Stimulated activated CD4-positive, alpha-beta T cell treated with anti-CD3 and anti-CD28 coated beads, Interleukin-4, amount 100 ng/mL, for 48 hours (primary cell): ENCODE measurements at regions not wholly inside any gene's neighbourhood (a gene's known extent, or its start where the extent isn't known, plus 50 kb on each side); places are given as distances from the start of the nearest gene placed in this dataset.
"Not testable (repeated sequence)": the region's sequence is repeated elsewhere in the genome, so short reads cannot be mapped to it uniquely, and the experiment has no call there.

Source experiments
- DNase-seq, 2 donors: peaks; one replicate each; pipeline ENCODE4 v3.0.0-alpha.2; 2020; ENCODE audit warnings: low read depth in 2 of 2

DNA sequence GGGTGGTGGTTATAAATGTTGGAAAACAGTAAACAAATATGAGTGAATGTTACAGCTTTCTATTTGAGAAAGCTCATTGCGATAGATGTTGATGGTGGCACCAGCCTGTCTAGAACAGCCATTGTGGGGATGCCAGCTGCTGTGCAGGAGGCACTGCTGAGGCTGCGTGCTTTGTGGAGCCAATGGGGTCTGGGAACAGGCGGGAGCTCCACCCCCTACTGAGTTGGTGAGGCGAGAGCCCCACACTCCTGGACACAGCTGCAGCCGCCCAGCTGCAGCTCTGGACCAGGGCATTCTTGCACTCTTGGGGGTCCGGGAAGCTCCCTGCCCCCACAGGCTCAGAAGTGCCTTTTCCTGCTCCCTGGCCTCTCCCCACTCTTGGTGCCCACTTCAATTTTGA is 1147.1 kb upstream of the LRRTM3 start:
- no peak for DNase-seq

DNA sequence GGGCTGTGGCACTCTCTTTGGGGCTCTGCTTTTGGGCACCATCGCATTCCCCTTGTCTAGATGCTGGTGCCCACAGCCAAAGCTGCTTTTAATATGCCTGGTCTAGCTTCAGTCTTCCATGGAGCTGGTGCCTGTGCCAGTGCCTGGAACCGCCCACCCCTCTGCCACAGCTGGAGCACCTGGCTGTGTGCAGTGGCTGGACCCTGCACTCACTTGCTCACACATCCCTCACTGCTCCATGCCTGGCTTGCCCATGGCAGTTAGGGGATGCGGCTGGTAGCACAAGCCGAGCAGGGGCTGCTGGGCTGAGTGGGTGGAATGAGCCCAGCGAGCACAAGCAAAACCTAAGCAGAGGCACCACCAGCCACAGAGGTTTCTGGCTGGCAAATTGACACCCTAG is 1145.9 kb upstream of the LRRTM3 start:
- DNase-seq, result no peak

DNA sequence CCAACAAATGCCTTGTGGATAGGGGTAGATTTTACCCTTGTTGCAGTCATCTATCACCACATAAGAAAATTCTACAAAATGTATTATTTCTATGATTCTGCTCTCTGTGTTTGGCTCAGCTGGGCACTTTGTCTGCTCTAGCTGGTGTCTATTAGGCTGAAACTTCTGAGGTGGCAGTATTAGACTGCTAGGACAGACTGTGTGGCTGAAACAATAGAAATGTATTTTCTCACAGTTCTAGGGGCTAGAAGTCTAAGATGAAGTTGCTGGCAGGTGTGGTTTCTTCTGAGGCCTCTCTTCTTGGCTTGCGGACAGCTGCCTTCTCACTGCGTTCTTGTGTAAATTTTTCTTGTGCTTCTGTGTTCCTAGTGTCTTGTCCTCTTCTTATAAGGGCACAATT is 1139.6 kb upstream of the LRRTM3 start:
- DNase-seq, result no peak

DNA sequence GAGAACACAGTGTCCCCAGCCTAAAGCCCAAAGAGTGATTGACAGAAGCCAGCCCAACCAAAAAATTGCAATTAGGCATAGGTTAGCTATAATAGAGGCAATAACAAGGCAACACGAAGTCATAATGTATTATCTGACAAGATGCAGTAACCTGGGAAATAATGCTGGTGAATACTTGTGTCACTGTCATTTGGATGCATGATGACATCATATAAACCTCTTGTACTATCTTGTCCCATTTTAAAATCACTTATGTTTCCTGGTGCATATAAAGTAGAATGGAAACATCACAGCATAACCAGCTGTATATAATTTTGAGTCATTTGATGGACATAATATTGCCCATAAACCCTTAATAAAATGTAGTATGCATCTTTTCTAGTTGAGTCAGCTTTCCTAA is 1138.3 kb upstream of the LRRTM3 start:
- no peak for DNase-seq

DNA sequence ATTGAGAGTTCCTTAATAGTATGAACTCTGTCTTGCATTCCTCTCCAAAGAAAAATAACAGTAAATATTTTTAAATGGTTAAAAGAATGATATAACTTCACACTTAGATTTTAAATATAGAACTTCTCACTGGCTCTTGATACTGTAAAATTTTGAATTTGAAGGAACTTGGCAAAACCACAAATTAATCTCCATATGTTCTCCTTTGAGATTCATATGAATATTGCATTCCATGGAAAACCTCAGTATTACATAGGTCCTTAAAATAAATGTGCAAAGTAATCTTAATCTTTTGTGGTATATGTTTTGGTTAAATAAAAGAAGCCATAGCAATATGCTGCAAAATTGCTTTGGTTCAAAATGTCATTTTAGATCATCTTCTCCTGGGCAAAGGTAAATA is 1137.6 kb upstream of the LRRTM3 start:
- no peak for DNase-seq

DNA sequence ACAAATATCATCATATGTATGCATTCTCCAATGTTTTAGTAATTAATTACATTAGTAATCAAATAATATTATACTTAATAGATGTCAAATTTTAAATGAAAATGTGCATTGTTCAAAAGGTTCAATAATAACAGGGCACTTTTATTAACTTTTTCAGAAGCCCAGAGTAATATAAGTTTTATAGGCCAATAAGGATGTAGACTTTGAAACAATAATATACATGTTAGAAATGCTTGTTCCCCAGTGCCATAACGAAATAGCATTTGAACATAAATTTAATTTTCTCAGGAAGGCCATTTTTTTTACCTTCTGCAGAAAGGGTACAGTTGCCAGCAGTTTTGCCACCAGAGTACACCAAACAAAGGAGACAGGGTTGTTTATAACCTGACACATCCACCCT is 1133.9 kb upstream of the LRRTM3 start:
- DNase-seq, result no peak

DNA sequence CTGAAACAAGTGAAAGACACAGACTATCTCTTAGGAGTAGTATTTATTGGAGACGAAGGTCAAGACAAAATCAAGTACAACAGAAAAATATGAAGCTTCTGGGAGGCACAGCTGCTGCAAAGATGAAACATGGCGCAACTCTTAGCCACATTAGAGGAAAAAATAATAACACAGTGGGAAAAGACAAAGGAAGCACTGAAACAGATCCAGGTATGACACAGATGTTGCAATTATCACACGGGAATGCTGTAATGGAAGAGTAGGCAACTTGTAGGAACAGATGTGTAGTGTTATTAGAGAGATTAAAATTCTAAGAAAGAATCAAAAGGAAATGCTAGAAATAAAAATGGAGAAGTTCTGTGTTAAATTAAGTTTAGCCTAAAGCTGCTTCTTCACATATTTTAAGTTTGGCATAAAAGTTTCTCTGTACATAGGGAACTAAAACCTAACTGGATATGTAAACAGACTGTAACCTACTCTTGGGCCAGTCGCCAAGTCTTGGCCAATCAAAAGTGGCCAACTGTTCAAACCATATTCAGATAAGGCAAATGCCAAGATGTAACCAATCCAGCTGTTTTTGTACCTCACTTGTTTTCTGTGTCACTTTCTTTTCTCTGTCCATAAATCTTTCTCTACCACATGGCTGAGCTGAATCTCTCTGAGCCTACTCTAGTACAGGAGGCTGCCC is 1132.0 kb upstream of the LRRTM3 start:
- no peak for DNase-seq

DNA sequence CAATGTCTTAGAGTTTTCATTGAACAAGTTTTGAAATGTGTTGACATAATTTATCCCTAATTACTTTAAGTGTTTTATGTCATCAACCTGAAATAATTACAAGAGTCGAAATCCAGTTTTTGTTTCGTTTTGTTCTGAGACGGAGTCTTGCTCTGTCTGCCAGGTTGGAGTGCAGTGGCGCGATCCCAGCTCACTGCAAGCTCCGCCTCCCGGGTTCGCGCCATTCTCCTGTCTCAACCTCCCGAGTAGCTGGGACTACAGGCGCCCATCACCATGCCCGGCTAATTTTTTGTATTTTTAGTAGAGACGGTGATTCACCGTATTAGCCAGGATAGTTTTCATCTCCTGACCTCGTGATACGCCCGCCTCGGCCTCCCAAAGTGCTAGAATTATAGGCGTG is 1131.0 kb upstream of the LRRTM3 start:
- DNase-seq, result not testable (repeated sequence)

DNA sequence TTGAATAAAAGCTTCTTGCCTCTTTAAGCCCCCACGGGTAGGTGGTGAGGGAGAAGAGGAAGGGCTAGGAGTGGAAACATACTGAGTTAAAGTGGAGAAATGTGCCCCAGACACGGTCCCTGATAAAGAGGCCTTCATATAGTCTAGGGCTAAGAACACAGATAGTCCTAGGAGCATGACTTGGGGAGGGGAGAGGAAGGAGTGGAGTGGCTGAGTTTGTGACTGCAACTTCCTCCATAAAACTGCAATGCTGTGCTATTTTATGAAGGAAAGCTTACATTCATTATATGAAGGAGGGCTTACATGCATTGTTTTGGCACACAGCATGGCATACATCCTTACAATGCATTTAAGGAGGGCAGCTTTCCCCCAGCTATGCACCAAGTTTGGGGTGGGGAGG is 1129.4 kb upstream of the LRRTM3 start:
- no peak for DNase-seq

DNA sequence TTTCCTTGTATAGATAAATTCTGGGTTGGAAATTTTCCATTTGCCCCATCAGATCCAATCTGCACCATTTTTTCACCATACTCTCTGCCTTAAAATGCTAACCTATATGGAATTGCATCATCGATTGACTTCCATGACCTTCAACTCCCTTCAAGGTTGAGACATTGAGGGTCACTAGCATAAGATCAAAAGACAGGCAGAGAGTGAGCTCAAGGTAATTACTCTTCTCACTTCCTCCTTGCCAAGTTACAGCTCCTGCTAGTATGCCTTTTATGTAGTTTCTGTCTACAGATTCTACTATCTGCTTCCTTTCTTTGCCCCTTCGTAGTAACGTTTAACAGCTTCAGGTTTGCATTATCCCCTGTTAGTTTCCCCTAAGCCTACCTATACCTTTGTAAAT is 1127.7 kb upstream of the LRRTM3 start:
- no peak for DNase-seq

DNA sequence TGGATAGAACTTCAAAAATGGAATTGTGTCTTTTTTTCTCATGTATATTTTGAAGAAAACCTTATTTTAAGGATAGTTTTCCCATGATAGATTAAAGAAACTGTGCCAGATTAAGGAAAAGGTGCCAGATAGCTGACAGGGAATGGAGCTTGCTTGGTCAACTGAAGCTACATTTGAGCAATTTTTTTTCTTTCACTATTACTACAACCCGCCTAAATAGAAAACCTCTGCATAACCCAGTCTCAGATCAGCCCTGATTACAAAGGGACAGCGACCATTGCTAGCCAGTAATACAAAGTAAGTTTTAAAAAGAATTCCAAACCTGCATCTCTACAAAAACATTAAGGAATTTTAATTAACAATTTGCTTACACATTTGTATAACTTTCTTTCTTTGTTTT is 1123.4 kb upstream of the LRRTM3 start:
- no peak for DNase-seq

DNA sequence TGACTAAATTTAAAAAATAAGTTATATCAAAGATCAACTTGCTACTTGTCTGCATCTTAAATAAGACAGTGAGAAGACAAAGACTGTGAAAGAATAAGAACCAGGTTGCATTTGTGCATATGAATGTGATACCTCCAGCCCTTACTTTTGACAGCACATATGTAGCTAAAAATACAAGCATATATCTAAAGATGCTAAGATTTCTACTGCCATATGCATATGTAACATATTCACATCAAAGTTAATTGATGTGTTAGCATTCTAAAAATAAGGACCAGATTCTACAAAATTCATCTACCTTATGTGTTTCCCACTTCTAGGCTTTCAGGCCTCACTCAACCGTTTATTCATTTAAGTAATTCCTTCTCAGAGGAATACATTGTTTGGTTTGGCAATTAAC is 1120.3 kb upstream of the LRRTM3 start:
- no peak for DNase-seq

DNA sequence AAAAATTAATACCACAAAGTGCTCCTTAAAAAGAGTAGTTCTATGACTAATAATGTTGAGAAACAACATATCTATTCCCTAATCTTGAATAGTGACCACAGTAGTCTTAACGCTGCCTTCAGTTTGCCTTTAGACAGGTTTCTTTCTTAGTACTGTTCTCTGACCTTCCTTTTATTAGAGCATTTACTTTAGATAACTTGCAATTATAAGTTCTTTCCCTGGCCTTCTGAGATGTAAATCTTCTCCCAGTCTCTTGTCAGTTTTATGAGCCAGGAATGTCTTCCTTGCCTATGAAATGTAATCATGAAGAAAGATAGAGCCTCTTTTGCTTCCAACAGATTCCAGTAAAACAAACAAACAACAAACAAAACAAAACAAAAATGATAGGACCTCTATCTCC is 1119.8 kb upstream of the LRRTM3 start:
- no peak for DNase-seq

DNA sequence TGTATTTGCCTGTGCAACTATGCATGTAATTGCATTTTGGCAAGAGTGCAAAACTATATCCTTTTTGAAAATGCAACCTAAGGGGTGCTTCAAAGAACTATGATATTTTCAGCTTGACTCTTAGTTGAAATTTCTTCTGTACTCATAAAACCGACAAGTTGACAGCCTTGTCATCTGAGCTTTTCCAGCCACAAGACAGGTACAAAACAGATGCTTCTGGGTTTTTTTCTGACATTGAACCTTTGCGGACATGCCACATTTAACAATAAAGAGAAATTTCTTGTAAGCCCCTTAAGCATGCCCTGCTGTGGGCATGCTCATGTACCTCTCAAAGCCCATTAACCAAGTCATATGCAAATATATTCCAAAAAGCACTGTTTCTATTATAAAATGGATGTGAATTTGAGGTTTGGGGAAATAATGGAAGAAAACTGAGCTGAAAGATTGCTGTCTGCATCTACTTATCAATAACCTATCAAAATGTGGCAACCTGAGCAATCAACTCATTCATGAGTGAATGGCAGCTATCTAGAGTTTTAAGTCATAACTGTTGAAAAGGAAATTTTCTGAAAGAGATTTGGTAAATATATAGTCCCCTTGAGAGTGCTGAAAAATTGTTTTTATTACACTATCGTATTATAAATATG is 1117.0 kb upstream of the LRRTM3 start:
- DNase-seq, result no peak

DNA sequence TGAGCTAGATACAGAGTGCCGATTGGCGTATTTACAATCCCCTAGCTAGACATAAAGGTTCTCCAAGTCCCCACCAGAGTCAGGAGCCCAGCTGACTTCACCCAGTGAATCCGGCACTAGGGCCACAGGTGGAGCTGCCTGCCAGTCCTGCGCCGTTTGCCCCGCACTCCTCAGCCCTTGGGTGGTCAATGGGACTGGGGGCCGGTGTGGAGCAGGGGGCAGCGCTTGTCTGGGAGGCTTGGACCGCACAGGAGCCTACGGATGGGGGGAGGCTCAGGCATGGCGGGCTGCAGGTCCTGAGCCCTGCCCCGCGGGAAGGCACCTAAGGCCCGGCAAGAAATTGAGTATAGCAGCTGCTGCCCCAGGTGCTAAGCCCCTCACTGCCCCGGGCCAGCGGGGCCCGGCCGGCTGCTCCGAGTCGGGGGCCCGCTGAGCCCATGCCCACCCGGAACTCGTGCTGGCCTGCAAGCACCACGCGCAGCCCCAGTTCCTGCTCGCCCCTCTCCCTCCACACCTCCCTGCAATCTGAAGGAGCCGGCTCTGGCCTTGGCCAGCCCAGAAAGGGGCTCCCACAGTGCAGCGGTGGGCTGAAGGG is 1113.8 kb upstream of the LRRTM3 start:
- no peak for DNase-seq

DNA sequence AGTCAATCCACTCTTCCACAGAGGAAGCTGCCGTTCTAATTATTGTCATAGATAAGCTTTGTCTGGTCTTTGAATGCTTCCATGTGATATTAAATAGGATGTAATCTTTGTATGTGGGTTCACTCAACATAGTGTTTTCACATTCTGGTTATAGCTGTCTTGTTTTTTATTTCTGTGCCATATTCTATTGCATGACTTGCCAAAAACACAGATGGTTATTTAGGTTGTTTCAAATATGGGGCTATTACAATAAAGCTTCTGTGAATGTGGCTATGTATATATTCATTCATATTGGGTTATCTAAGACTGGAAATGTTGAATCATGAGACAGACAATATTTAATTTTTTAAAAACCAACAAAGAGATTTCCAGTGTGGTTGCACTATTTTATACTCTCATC is 1109.3 kb upstream of the LRRTM3 start:
- no peak for DNase-seq

DNA sequence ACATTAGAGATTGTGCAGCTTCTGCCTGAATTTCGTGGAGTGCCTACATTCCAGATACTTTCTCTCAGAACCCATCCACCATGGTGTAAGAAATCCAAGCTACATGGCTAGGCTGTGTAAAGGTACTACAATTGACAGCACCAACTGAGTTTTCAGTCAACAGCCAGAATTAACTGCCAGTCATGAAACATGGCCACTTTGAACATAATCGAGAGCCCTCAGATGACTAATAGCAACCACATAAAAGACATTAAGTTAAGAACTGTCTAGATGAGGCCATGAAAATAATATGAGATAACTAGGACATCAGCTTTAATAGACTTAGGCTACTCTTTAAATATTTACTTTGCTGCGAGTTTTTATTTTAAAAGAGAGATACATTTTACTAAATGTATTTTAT is 1106.8 kb upstream of the LRRTM3 start:
- DNase-seq, result no peak

DNA sequence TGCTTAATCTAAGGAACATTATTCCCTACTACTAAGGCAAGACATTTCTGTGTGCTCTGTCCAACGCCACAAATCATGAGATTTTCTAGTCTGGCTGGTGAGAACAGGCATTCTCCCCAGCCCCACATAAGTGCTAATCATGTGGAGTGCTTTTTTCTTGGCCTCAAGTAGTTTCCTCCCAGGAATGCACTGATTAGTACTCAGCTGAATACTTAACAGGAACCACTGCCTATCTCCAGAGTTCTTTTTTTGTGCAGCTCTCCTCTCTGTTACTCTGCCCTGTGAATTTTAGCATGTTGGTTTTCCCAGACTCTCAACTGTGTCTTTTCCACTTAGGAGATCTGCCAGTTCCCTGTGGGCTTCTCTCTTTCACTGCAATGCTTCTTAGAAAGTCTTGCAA is 1098.5 kb upstream of the LRRTM3 start:
- DNase-seq, result no peak

DNA sequence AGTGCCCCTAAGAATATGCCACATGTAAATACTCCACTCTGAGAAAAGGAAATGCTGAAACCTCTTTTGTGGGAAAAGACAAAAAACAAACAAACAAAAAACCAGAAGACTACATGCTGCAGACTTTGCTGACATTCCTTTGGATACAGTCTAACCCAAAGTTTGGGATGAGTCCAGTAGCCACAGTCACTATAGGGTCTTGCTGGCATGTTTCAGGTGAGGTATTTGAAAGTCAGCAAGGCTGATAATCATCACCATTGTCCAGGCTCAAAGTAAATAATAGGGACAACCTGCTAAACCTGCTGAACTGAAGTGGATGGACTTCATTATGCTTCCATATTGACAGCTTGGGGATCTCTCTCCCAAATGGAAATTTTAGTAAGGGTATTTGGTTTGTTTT is 1087.0 kb upstream of the LRRTM3 start:
- no peak for DNase-seq

DNA sequence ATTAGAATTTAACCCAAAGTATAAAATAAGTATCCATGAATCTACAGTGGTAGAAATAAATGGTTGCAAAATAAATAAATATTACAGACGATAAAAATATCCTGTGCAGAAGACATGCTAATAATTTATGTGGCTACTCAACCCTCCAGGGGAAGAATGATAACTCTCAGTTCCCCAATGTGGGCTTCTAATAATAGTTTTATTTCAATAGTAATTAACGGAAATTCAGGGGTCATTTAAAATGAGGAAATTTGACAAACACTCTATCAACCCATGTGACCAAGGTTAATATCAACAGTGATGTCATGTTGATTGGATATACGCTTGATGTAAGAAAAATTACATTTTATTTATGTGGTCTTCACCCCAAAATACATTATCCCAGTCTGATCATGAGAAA is 1082.6 kb upstream of the LRRTM3 start:
- no peak for DNase-seq

DNA sequence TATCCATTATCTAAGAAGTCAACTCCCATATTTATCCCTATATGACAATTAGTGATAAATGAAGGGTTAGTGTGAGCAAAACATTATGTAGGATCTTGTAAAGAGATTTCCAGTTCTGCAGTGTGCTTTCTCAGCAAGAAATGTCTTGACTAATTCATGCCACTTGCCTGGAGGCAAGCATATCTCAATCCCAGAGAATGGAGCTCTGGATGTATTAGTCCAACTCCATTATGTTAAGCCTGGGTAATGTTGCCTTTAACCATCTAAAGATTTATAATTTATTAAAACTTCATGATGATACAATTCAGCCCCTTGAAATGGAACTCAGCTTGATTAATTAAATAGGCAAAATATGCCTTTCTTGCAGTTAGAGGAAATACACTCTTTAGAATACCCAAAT is 1079.9 kb upstream of the LRRTM3 start:
- DNase-seq, result no peak

DNA sequence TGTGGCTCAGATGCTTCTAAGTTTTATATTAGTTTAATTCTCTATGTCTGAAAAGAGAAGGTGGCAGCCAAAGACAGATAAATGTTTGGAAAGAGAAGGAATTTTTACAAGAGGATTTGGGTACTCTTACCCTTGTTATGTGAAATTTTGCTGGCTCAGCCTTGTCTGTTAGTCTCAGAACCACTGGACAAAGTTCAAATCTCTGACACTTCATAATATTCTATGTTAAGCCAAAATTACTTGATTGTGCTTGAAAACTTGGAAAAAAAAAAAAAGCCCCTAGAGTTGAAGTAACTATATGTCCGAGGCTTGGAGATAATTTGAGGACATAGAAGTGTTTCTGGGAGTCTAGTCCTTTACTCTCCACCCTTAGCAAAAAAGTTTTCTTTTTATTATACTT is 1079.3 kb upstream of the LRRTM3 start:
- no peak for DNase-seq

DNA sequence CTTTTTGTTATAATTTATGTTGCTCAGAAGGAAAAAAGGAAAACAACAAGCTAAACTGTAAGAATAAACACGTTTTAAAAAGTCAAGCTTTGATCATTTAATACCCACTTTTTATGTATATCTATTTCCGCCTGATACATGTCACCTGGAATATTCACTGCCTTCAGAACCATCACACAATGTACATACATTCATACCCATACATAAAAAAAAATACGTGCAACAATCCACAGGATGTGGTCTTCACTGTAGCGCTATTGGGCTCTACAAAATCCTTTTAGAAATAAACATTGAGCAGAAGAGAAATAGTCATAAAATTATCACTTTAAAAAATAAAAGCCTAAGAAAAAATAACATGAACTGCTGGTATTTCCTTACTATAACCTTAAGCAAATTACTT is 1078.9 kb upstream of the LRRTM3 start:
- DNase-seq, result no peak
